ENCODE measurements at regions not wholly inside any gene's neighbourhood (a gene's known extent, or its start where the extent isn't known, plus 50 kb on each side); places are given as distances from the start of the nearest gene placed in this dataset.
A peak's percentile ranks its signal among the peaks of the same experiment; 100 is the strongest.
"Not testable (repeated sequence)": the region's sequence is repeated elsewhere in the genome, so short reads cannot be mapped to it uniquely, and the experiment has no call there.

- Histone ChIP-seq H3K9me3 (no peaks in the 10 kb centered on the region), H3K4me3 (no peak overlapping the region), H3K27ac (no peak overlapping the region), H3K36me3 (no peaks in the 10 kb centered on the region), H3K27me3 (no peaks in the 10 kb centered on the region), H3K4me1 (no peaks in the 10 kb centered on the region)
- DNase-seq (ENCODE audit: extremely low spot score in 2 of 2): no peak
- TF ChIP-seq CTCF (IDR thresholded peaks at IDR 0.05) (no peak), POLR2A (IDR thresholded peaks at IDR 0.05) (no peak), POLR2AphosphoS5 (IDR thresholded peaks at IDR 0.05; ENCODE audit: insufficient read depth in 1 of 2, low read depth in 1 of 2) (no peak)
- intact Hi-C loops (cut with DNase I): no loop called here
These were observed 68.8 kb downstream of the OR5AK2 start for GRCh38 chr11:57057561-57057960.

- H3K27ac ChIP-seq; H3K4me1 ChIP-seq; H3K4me3 ChIP-seq; intact Hi-C loops (cut with DNase I); H3K36me3 ChIP-seq; H3K27me3 ChIP-seq; DNase-seq (ENCODE audit: extremely low spot score in 2 of 2); H3K9me3 ChIP-seq: not testable (repeated sequence)
These were observed 74.2 kb downstream of the OR5AK2 start for GRCh38 chr11:57062957-57063356.

- Histone ChIP-seq H3K4me3 (no peak overlapping the region), H3K9me3 (no peaks in the 10 kb centered on the region), H3K36me3 (no peaks in the 10 kb centered on the region), H3K27me3 (no peaks in the 10 kb centered on the region), H3K27ac (no peak overlapping the region), H3K4me1 (peaks cover 19% of the 10 kb centered on the region)
- no peak for TF ChIP-seq POLR2AphosphoS5 (IDR thresholded peaks at IDR 0.05; ENCODE audit: insufficient read depth in 1 of 2, low read depth in 1 of 2)
- TF ChIP-seq POLR2A (IDR thresholded peaks at IDR 0.05): no peak
- no peak for TF ChIP-seq CTCF (IDR thresholded peaks at IDR 0.05)
- DNase-seq (ENCODE audit: extremely low spot score in 2 of 2): no peak
- intact Hi-C loops (cut with DNase I): no loop called here
These were observed 81.2 kb downstream of the OR5AK2 start for GRCh38 chr11:57069942-57070341.

- Histone ChIP-seq H3K9me3 (no peaks in the 10 kb centered on the region), H3K27ac (peak overlapping the region; percentile 39), H3K27me3 (no peaks in the 10 kb centered on the region), H3K4me1 (peaks cover 19% of the 10 kb centered on the region), H3K36me3 (no peaks in the 10 kb centered on the region), H3K4me3 (no peak overlapping the region)
- intact Hi-C loops (cut with DNase I): no loop called here
- DNase-seq (ENCODE audit: extremely low spot score in 2 of 2): no peak
- TF ChIP-seq POLR2A (IDR thresholded peaks at IDR 0.05) (no peak), POLR2AphosphoS5 (IDR thresholded peaks at IDR 0.05; ENCODE audit: insufficient read depth in 1 of 2, low read depth in 1 of 2) (no peak), CTCF (IDR thresholded peaks at IDR 0.05) (no peak)
These were observed 83.1 kb downstream of the OR5AK2 start for GRCh38 chr11:57071829-57072228.

- H3K27me3 ChIP-seq: no peaks in the 10 kb centered on the region
- H3K27ac ChIP-seq: peak overlapping the region; percentile 27
- no peak for TF ChIP-seq CTCF (IDR thresholded peaks at IDR 0.05)
- TF ChIP-seq POLR2AphosphoS5 (IDR thresholded peaks at IDR 0.05; ENCODE audit: insufficient read depth in 1 of 2, low read depth in 1 of 2): peak in 1 of 2 donors; percentile 91
- no peak for TF ChIP-seq POLR2A (IDR thresholded peaks at IDR 0.05)
- no peak for DNase-seq (ENCODE audit: extremely low spot score in 2 of 2)
- H3K9me3 ChIP-seq: no peaks in the 10 kb centered on the region
- H3K4me3 ChIP-seq: no peak overlapping the region
- intact Hi-C loops (cut with DNase I): no loop called here
- H3K36me3 ChIP-seq: no peaks in the 10 kb centered on the region
- peaks cover 19% of the 10 kb centered on the region for H3K4me1 ChIP-seq
These were observed 83.9 kb downstream of the OR5AK2 start for GRCh38 chr11:57072640-57073039.

GRCh38 chr11:57073128-57073527, 84.4 kb downstream of the OR5AK2 start:
- no peak for DNase-seq (ENCODE audit: extremely low spot score in 2 of 2)
- Histone ChIP-seq H3K36me3 (no peaks in the 10 kb centered on the region), H3K4me3 (no peak overlapping the region), H3K4me1 (peaks cover 19% of the 10 kb centered on the region), H3K27me3 (no peaks in the 10 kb centered on the region), H3K27ac (peak overlapping the region; percentile 27), H3K9me3 (no peaks in the 10 kb centered on the region)
- intact Hi-C loops (cut with DNase I): no loop called here
- no peak for TF ChIP-seq POLR2A (IDR thresholded peaks at IDR 0.05)
- no peak for TF ChIP-seq CTCF (IDR thresholded peaks at IDR 0.05)
- TF ChIP-seq POLR2AphosphoS5 (IDR thresholded peaks at IDR 0.05; ENCODE audit: insufficient read depth in 1 of 2, low read depth in 1 of 2): no peak
